ENCODE measurements at regions not wholly inside any gene's neighbourhood (a gene's known extent, or its start where the extent isn't known, plus 50 kb on each side); places are given as distances from the start of the nearest gene placed in this dataset.
"Not testable (repeated sequence)": the region's sequence is repeated elsewhere in the genome, so short reads cannot be mapped to it uniquely, and the experiment has no call there.

DNA sequence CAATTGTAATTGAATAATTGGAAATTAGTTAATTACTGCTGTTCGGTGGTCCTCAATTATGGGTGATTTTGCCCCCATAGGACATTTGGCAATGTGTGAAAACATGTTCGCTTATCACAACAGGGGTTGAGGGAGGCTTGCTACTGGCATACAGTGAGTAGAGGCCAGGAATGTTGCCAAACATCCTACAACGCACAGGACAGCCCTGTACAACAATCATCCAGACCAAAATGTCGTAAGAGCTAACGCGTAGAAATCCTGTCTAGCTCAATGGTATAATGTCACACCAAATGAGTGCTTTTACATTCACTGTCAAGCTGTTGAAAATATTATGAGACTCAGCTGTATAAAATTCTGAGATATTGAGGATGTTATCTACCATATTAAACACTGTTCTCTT lies 464.4 kb upstream of the TUSC1 start:
- no peak for DNase-seq

- DNase-seq: no peak
These were observed 464.0 kb upstream of the TUSC1 start for GRCh38 chr9:26142201-26142600.

GRCh38 chr9:26133537-26133936 lies 455.3 kb upstream of the TUSC1 start:
- no peak for DNase-seq

- peak; percentile 32 for DNase-seq
These were observed 454.6 kb upstream of the TUSC1 start for GRCh38 chr9:26132746-26133312.

GRCh38 chr9:26131886-26132285 lies 453.6 kb upstream of the TUSC1 start:
- DNase-seq: no peak

DNA sequence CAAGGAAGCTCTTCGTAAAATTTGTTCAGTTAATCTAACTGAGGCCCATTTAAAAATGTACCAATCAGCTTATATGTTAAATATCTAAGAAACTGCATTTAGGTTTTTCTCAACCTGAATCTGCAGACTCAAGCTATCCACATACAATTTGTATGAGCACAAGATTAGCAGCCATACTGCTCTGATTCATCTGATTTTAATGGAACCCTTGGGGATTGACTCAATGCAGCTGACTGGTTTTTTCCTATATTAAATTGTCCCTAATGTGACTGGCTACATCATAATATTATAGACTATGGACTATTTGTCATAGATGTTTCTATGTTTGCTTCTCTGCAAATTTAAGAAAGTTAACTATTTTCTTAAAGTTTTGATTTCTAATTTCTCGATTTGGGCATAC lies 451.0 kb upstream of the TUSC1 start:
- no peak for DNase-seq

DNA sequence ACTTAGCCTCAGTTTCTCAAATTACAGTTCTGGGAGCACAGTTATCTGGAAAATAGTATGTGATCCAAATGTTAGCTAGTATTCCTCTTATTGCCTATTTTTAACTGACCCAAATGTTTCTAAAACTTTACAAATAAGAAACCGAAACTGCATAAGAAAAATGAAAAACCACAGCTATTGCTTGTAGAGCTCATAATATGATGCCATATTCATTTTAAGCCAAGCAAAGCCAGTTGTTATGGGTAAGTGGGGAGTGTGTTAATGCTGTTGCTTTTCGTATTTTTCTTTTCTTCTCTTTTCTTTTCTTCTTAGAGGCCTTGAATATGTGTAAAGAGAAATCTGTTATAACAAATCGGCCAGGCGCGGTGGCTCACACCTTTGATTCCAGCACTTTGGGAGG lies 447.4 kb upstream of the TUSC1 start:
- no peak for DNase-seq

DNA sequence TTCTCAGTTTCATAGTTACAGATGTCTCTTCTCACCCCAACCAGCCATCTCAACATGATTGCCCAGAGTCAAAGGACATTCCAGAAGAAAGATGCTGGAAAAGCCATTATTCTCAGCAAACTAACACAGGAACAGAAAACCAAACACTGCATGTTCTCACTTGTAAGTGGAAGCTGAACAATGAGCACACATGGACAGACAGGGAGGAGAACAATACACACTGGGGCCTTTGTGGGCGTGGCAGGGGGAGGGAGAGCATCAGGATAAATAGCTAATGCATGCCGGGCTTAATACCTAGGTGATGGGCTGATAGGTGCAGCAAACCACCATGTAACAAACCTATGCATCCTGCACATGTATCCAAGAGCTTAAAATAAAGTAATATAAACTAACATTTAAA lies 437.8 kb upstream of the TUSC1 start:
- DNase-seq: not testable (repeated sequence)

GRCh38 chr9:26112724-26113123 lies 434.5 kb upstream of the TUSC1 start:
- no peak for DNase-seq

DNA sequence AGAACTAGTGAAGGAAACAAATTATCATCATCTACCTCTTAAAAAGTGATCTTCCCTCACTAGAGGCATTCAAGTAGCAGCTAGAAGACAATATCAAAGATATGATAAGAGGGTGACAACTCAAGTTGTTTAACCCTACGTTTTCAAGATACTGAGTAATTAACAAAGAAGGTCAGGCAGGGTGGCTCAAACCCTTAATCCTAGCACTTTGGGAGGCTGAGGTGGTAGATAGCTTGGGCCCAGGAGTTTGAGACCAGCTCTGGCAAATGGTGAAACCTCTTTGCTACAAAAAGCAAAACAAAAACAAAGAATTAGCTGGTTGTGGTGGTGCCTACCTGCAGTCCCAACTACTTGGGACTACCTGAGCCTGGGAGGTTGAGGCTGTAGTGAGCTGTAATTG lies 408.2 kb upstream of the TUSC1 start:
- DNase-seq: no peak

DNA sequence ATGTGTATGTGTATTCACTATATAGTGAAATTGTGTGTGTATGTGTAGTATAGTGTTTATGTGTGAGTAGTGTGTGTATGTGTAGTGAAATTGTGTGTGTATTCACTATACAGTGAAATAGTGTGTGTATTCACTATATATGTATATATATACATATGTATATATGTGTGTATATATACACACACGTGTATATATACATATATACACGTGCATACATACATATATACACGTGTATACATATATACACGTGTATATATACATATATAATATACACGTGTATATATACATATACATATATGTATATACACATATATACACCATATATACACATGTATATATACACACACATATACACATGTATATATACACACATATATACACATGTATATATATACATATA lies 403.6 kb upstream of the TUSC1 start:
- no peak for DNase-seq

GRCh38 chr9:26078706-26079105 lies 400.5 kb upstream of the TUSC1 start:
- no peak for DNase-seq

DNA sequence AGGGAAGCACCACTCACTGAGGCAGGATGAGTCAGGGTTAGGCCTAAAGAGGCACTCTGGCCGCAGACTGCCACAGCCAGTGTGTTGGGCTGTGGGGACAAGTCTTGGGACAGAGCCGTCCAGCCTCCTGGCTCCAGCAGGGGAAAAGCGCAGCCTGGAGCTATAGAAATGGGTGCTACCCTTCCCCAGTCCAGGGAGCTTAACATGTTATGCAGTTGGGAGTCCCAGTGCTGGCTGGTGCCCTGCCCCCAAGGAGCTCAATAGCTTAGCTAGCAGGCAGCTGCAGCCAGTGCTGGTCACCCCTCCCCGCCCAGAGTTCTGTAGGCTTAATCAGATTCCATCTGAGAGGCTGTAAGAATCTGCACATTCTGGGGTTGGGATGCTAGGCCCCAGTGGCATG lies 399.6 kb upstream of the TUSC1 start:
- DNase-seq: no peak

GRCh38 chr9:26067608-26068007 lies 389.4 kb upstream of the TUSC1 start:
- DNase-seq: no peak

DNA sequence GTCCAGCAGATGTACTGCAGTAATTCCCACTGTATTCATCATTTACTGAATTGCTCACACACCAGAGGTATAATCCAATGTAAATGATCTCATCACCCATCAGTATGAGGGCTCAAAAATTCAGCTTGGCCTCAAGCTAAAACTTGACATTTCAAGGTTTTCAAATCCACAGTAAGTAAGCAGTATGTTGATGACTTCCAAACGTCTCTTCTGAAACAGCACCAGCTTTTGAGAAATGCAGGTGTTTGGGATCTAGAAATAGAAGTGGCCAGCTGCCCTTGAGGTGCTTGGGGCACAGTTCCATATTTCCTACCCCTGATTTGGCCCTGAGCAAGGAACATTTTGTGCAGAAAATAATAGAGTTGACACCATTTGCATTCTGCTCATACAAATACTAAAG lies 388.0 kb upstream of the TUSC1 start:
- DNase-seq: no peak

GRCh38 chr9:26061948-26062575 lies 383.8 kb upstream of the TUSC1 start:
- DNase-seq: no peak

DNA sequence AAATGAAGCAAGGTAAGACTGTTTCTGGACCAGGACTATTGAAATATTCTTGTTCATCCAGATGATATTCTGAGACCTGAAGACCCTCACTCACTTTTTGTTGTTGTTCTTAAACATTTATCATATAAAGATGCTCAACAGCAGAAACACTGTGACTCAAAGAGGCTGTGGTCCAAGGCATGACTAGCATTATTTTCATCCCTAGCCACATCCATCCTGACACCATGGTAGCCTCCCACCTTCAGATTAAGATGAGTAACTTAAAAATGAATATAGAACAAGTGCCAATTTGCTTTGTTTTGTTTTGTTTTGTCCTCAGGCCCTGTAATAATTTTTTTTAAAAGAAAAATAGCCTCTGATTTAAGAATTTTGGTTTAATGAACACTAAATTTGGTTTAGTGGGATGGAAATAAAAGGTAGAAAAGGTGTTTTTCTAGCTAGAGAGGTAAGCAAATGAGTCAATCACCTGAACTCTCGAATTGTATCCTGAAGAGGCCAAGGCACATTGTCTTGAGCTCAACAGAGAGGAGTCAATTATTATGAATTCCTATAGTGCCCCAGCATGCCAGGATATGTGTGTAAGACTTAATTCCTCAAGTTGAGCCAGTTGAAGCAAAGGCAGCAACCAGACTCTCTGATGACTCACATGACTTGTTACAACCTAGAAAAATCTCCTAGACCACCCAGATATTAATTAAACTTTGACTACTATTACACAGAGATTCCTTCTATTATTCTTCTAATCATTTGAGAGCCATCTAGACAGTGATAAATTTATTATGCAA lies 380.1 kb upstream of the TUSC1 start:
- DNase-seq: no peak

- DNase-seq: peak; percentile 27
These were observed 378.8 kb upstream of the TUSC1 start for GRCh38 chr9:26057050-26057449.

GRCh38 chr9:26054600-26055520 lies 376.6 kb upstream of the TUSC1 start:
- no peak for DNase-seq

- DNase-seq: no peak
These were observed 375.7 kb upstream of the TUSC1 start for GRCh38 chr9:26053954-26054353.

GRCh38 chr9:26043431-26043830 lies 365.2 kb upstream of the TUSC1 start:
- DNase-seq: peak; percentile 34

DNA sequence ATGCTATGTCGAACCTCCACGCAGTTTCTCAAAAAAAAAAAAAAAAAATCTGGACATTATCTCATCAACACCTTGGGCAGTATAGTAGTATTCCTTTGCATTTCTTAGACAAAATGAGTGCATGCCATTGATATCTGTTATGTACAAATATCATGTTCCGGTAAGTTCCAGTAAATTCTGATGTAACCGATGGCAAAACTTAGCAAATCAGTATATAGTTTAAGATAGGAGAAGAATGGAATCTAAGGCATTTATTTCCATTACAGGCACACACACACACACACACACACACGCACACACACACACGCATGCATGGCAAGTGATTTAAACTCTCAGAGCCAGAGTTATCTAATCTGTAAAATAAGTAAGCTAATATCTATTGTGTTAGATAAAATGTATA lies 356.5 kb upstream of the TUSC1 start:
- DNase-seq: no peak

- no peak for DNase-seq
These were observed 355.1 kb upstream of the TUSC1 start for GRCh38 chr9:26033336-26033735.
